DND-41 (cell line): ENCODE measurements at regions not wholly inside any gene's neighbourhood (a gene's known extent, or its start where the extent isn't known, plus 50 kb on each side); places are given as distances from the start of the nearest gene placed in this dataset.

Experiments used
- ATAC-seq: fragments of 200-7000 bp; cut with Tn5 transposase; 3 replicates; pipeline ENCODE4 v1.9.1; 2021; ENCODE audit warnings: low read depth; ENCODE audit not compliant: insufficient read depth
- DNase-seq: peaks from one replicate; pipeline ENCODE4 v3.0.0-alpha.2; 2020
- H2AFZ ChIP-seq: 2 replicates; pipeline ENCODE4 v1.6.0; 2012; ENCODE audit warnings: low read depth, low read length
- H3K27ac ChIP-seq: 2 replicates; pipeline ENCODE4 v1.5.1; 2012; ENCODE audit warnings: low read length, inconsistent platforms
- H3K27me3 ChIP-seq: fragments of 200-600 bp; sonication (generic); 2 replicates; pipeline ENCODE4 v1.6.0; 2012; ENCODE audit warnings: low read length, mild to moderate bottlenecking, inconsistent platforms; ENCODE audit not compliant: insufficient read depth, poor library complexity
- H3K36me3 ChIP-seq: 2 replicates; pipeline ENCODE4 v1.5.1; 2012; ENCODE audit warnings: low read length, inconsistent platforms; ENCODE audit not compliant: insufficient read depth
- H3K4me1 ChIP-seq: 2 replicates; pipeline ENCODE4 v1.5.1; 2012; ENCODE audit warnings: mild to moderate bottlenecking, low read length; ENCODE audit not compliant: insufficient read depth
- H3K4me2 ChIP-seq: 2 replicates; pipeline ENCODE4 v1.6.0; 2012; ENCODE audit warnings: mild to moderate bottlenecking, moderate library complexity, low read length, inconsistent platforms; ENCODE audit not compliant: insufficient read depth
- H3K4me3 ChIP-seq, 2 experiments: fragments of 200-600 bp in 1 of 2; shearing (Covaris generic) in 1 of 2; 2 replicates each; pipeline ENCODE4 v1.5.1; 2012 to 2016; ENCODE audit warnings: inconsistent platforms in 2 of 2, low read length in 2 of 2, mild to moderate bottlenecking in 2 of 2, low read depth in 1 of 2, moderate library complexity in 1 of 2
- H3K79me2 ChIP-seq: 2 replicates; pipeline ENCODE4 v1.6.0; 2012; ENCODE audit warnings: low read length, inconsistent platforms; ENCODE audit not compliant: insufficient read depth
- H3K9ac ChIP-seq: 2 replicates; pipeline ENCODE4 v1.6.0; 2012; ENCODE audit warnings: low read depth, mild to moderate bottlenecking, inconsistent platforms, low read length, moderate library complexity
- H3K9me3 ChIP-seq: 2 replicates; pipeline ENCODE4 v1.5.1; 2012; ENCODE audit warnings: low read length, moderate library complexity, mild to moderate bottlenecking, inconsistent platforms; ENCODE audit not compliant: insufficient read depth, severe bottlenecking
- H4K20me1 ChIP-seq: 2 replicates; pipeline ENCODE4 v1.6.0; 2012; ENCODE audit warnings: low read length; ENCODE audit not compliant: insufficient read depth
- EZH2 ChIP-seq: IDR thresholded peaks from 3 replicates; pipeline ENCODE4 v1.6.1; 2012; ENCODE audit warnings: borderline replicate concordance, low read depth, mild to moderate bottlenecking, moderate library complexity, low read length, inconsistent platforms; ENCODE audit not compliant: severe bottlenecking
- TF ChIP-seq, protein P1 (sequence below): IDR thresholded peaks from 2 replicates; pipeline ENCODE4 v1.5.1; 2012; ENCODE audit warnings: borderline replicate concordance, low read length, moderate library complexity, mild to moderate bottlenecking; ENCODE audit not compliant: poor library complexity, severe bottlenecking; ENCODE audit errors: extremely low read depth

DNA sequence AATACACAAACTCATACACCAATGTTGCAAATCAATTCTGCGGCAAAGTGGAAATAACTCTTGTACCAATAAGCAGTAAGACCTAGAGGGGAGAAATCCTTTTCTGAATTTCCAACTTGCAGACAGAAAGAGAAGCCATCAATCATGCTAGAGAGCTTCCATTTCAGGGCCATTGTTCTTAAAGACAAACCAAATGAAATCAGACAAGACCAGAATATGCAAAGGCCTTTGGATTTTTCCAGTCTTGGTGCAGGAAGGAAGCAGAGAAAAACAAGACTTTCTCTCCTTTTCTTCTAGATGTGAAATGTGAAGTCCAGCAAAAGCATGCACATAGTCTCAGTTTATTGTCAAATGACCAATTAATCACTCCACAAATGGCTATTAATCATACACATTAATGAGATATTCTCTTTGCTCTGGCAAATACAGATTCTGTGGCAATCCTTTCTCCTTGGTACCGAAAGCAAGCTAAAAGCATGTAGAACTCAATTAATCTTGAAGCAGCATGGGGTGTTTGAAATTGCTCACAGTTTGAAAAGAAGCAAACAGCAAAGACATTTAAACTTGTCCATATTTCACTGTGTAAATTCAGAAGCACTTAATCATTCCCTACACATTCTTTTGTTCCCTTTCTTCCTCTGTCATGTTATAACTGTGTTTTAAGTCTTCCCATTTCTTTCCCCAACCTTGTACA is 466.1 kb downstream of the GPAT3 start:
- no peak overlapping the region for H3K27ac ChIP-seq
- H3K4me2 ChIP-seq, result no peak overlapping the region
- DNase-seq, result no peak
- no peak for ATAC-seq
- H3K79me2 ChIP-seq, result no peaks in the 10 kb centered on the region
- H3K4me3 ChIP-seq, result no peak overlapping the region
- no peaks in the 10 kb centered on the region for H3K4me1 ChIP-seq
- TF ChIP-seq EZH2, result no peak
- TF ChIP-seq, protein P1, sequence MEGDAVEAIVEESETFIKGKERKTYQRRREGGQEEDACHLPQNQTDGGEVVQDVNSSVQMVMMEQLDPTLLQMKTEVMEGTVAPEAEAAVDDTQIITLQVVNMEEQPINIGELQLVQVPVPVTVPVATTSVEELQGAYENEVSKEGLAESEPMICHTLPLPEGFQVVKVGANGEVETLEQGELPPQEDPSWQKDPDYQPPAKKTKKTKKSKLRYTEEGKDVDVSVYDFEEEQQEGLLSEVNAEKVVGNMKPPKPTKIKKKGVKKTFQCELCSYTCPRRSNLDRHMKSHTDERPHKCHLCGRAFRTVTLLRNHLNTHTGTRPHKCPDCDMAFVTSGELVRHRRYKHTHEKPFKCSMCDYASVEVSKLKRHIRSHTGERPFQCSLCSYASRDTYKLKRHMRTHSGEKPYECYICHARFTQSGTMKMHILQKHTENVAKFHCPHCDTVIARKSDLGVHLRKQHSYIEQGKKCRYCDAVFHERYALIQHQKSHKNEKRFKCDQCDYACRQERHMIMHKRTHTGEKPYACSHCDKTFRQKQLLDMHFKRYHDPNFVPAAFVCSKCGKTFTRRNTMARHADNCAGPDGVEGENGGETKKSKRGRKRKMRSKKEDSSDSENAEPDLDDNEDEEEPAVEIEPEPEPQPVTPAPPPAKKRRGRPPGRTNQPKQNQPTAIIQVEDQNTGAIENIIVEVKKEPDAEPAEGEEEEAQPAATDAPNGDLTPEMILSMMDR, result no peak
- H3K36me3 ChIP-seq, result no peaks in the 10 kb centered on the region
- H3K9me3 ChIP-seq, result no peaks in the 10 kb centered on the region
- H3K9ac ChIP-seq, result no peak overlapping the region
- no peaks in the 10 kb centered on the region for H3K27me3 ChIP-seq
- no peak overlapping the region for H2AFZ ChIP-seq
- H4K20me1 ChIP-seq, result no peaks in the 10 kb centered on the region

DNA sequence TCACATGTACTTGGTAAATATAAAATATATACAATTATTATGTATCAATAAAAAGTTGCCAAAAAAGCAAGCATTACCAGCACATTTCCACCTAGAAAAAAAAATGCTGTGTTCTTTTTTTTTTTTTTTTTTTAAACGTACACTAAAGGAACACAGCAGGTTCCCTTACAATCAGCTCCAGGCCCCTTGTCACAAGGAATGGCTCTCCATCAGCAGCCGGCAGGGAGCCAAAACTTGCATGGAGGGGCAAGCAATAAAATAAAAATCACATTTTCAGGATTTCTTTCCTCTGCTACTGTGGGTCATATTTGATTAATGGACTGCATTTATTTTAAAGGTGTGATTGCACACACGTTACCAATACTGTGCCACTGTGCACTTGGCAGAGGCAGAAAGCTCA is 460.3 kb downstream of the GPAT3 start:
- H3K4me2 ChIP-seq, result no peak overlapping the region
- TF ChIP-seq EZH2, result no peak
- TF ChIP-seq, protein P1, result no peak
- no peaks in the 10 kb centered on the region for H4K20me1 ChIP-seq
- H3K79me2 ChIP-seq, result no peaks in the 10 kb centered on the region
- no peak for DNase-seq
- no peaks in the 10 kb centered on the region for H3K36me3 ChIP-seq
- H2AFZ ChIP-seq, result no peak overlapping the region
- H3K27ac ChIP-seq, result no peak overlapping the region
- no peaks in the 10 kb centered on the region for H3K27me3 ChIP-seq
- no peaks in the 10 kb centered on the region for H3K9me3 ChIP-seq
- no peak overlapping the region for H3K9ac ChIP-seq
- no peaks in the 10 kb centered on the region for H3K4me1 ChIP-seq
- H3K4me3 ChIP-seq, result no peak overlapping the region
- ATAC-seq, result no peak

DNA sequence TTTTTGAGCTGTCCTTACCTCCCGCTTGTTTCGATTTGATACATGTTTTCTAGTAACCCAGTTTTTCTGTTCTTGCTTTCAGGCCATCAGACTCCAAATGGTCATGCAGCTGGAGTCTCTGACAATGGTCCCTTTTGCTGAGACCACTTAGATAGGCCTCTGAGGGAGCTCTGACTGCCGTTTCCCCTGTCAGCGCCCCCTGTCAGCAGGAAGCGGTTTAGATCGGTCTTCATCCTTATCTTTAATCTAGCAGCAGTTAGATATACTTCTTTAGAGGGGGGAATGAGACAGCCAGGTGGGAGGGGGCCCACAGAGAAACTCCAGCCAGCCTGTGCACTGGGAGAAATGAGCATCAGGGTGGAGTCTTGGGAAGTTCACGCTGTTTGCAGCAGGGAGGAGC is 457.9 kb downstream of the GPAT3 start:
- no peaks in the 10 kb centered on the region for H3K27me3 ChIP-seq
- H3K4me1 ChIP-seq, result no peaks in the 10 kb centered on the region
- TF ChIP-seq, protein P1, result peak; percentile 46
- TF ChIP-seq EZH2, result no peak
- no peaks in the 10 kb centered on the region for H4K20me1 ChIP-seq
- no peak overlapping the region for H3K27ac ChIP-seq
- no peak overlapping the region for H3K9ac ChIP-seq
- H3K9me3 ChIP-seq, result no peaks in the 10 kb centered on the region
- H3K36me3 ChIP-seq, result no peaks in the 10 kb centered on the region
- no peaks in the 10 kb centered on the region for H3K79me2 ChIP-seq
- H3K4me2 ChIP-seq, result no peak overlapping the region
- H3K4me3 ChIP-seq, result no peak overlapping the region
- DNase-seq (peak; percentile 8), ATAC-seq (no peak)
- H2AFZ ChIP-seq, result no peak overlapping the region

DNA sequence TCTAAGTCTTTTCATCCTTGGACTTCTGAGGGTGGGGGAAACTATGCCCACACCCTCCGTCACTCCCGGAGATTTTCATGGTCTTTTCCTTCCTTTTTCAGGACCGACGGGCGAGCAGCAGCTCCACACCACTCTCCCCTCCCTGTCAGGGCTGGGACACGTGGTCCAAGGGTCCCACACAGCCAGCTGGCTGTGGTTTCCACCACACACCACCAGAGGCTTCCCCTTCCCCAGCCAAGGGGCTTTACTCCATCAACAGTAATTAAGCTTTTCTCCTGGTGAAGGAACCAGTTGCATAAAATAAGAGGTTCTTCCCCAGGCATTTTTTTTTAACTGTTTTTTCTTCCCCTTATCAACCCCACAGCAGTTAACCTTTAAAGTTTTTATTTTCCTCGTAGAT is 453.9 kb downstream of the GPAT3 start:
- Histone ChIP-seq H3K27ac (no peak overlapping the region), H3K4me2 (no peak overlapping the region), H3K4me3 (no peak overlapping the region), H3K36me3 (no peaks in the 10 kb centered on the region), H4K20me1 (no peaks in the 10 kb centered on the region), H3K4me1 (no peaks in the 10 kb centered on the region), H3K27me3 (no peaks in the 10 kb centered on the region), H3K9ac (no peak overlapping the region), H3K79me2 (no peaks in the 10 kb centered on the region), H3K9me3 (no peaks in the 10 kb centered on the region), H2AFZ (no peak overlapping the region)
- no peak for ATAC-seq
- DNase-seq, result no peak
- TF ChIP-seq, protein P1, result no peak
- no peak for TF ChIP-seq EZH2
